Upper lobe of left lung (tissue), 6 donors: ENCODE measurements at regions not wholly inside any gene's neighbourhood (a gene's known extent, or its start where the extent isn't known, plus 50 kb on each side); places are given as distances from the start of the nearest gene placed in this dataset.

Experiments used
- ATAC-seq, 2 donors: fragments of 200-7000 bp; cut with Tn5 transposase; one replicate each; pipeline ENCODE4 v1.9.1; 2022; ENCODE audit warnings: mild to moderate bottlenecking in 2 of 2, moderate library complexity in 2 of 2; ENCODE audit not compliant: low FRiP score in 2 of 2
- DNase-seq, 2 donors: peaks; one replicate each; pipeline ENCODE4 v3.0.0-alpha.2; 2019 to 2020
- H3K27ac ChIP-seq, 4 donors: fragments of 200-600 bp; sonication (generic); one replicate each; pipeline ENCODE4 v1.5.1; 2016 to 2019
- H3K27me3 ChIP-seq, 4 donors: fragments of 200-600 bp; sonication (generic); one replicate each; pipeline ENCODE4 v1.5.1; 2017 to 2019
- H3K36me3 ChIP-seq, 4 donors: fragments of 200-600 bp; sonication (generic); one replicate each; pipeline ENCODE4 v1.5.1; 2016 to 2019
- H3K4me1 ChIP-seq, 4 donors: fragments of 200-600 bp; sonication (generic); one replicate each; pipeline ENCODE4 v1.5.1; 2018 to 2019
- H3K4me3 ChIP-seq, 4 donors: fragments of 200-600 bp; sonication (generic); one replicate each; pipeline ENCODE4 v1.5.1; 2017 to 2019; ENCODE audit warnings: mild to moderate bottlenecking in 2 of 4, moderate library complexity in 1 of 4
- H3K9me3 ChIP-seq, 4 donors: fragments of 200-600 bp; sonication (generic); one replicate each; pipeline ENCODE4 v1.5.1; 2018 to 2019
- CTCF ChIP-seq, 6 experiments: fragments of 450-650 bp in 4 of 6; fragments of 200-600 bp in 2 of 6; sonication (generic) in 2 of 6; IDR thresholded peaks; one replicate each; pipeline ENCODE4 v1.5.1; 2016 to 2019; ENCODE audit warnings: antibody characterized with exemption in 6 of 6
- EP300 ChIP-seq, 4 donors: sonication (generic); formaldehyde crosslinking; IDR thresholded peaks; one replicate each; pipeline ENCODE4 v1.5.1; 2017; ENCODE audit warnings: antibody characterized with exemption in 4 of 4, control low read depth in 2 of 4
- POLR2A ChIP-seq, 4 donors: fragments of 450-650 bp; IDR thresholded peaks; one replicate each; pipeline ENCODE4 v1.5.1; 2016 to 2017; ENCODE audit warnings: antibody characterized with exemption in 4 of 4, mild to moderate bottlenecking in 2 of 4
- POLR2AphosphoS5 ChIP-seq, 2 donors: sonication (generic); formaldehyde crosslinking; IDR thresholded peaks; one replicate each; pipeline ENCODE4 v1.5.1; 2017; ENCODE audit warnings: antibody characterized with exemption in 2 of 2
- WGBS, 2 donors: methylation state at CpG; one replicate each; pipeline ENCODE4 v1.1.5; 2017 to 2018; 5-methylcytosine and 5-hydroxymethylcytosine counted together
- donor health status: DM: no; HTN: no; CAD: no; lungs with moderate emphysema.
- donor health status: DM: no; HTN: yes; CAD: no; lungs with severe emphysema.

GRCh38 chr10:23955456-23956225, 253.3 kb upstream of the KIAA1217 start:
- no peak overlapping the region for H3K27ac ChIP-seq
- H3K27me3 ChIP-seq = no peaks in the 10 kb centered on the region
- TF ChIP-seq POLR2AphosphoS5 (IDR thresholded peaks at IDR 0.05) (no peak), POLR2A (IDR thresholded peaks at IDR 0.05) (no peak), EP300 (IDR thresholded peaks at IDR 0.05) (no peak), CTCF (IDR thresholded peaks at IDR 0.05) (no peak)
- peaks cover 0 to 11% (median 4%) of the 10 kb centered on the region in 4 donors for H3K9me3 ChIP-seq
- no peaks in the 10 kb centered on the region for H3K4me1 ChIP-seq
- no peak for ATAC-seq
- no peaks in the 10 kb centered on the region for H3K36me3 ChIP-seq
- DNase-seq = no peak
- H3K4me3 ChIP-seq = no peak overlapping the region
- WGBS, 2 donors = 80 to 81% methylated on average over 10 of the region's 10 CpGs

GRCh38 chr10:23965123-23965522, 243.8 kb upstream of the KIAA1217 start:
- Histone ChIP-seq H3K9me3 (no peaks in the 10 kb centered on the region), H3K4me1 (no peaks in the 10 kb centered on the region), H3K27ac (no peak overlapping the region), H3K36me3 (no peaks in the 10 kb centered on the region), H3K27me3 (no peaks in the 10 kb centered on the region), H3K4me3 (no peak overlapping the region)
- 85 to 91% methylated on average over 5 of the region's 5 CpGs for WGBS, 2 donors
- DNase-seq = no peak
- no peak for ATAC-seq
- TF ChIP-seq EP300 (IDR thresholded peaks at IDR 0.05) (no peak), CTCF (IDR thresholded peaks at IDR 0.05) (no peak), POLR2A (IDR thresholded peaks at IDR 0.05) (no peak), POLR2AphosphoS5 (IDR thresholded peaks at IDR 0.05) (no peak)

GRCh38 chr10:23965880-23966279, 243.1 kb upstream of the KIAA1217 start:
- Histone ChIP-seq H3K9me3 (no peaks in the 10 kb centered on the region), H3K27ac (no peak overlapping the region), H3K4me1 (no peaks in the 10 kb centered on the region), H3K4me3 (no peak overlapping the region), H3K36me3 (no peaks in the 10 kb centered on the region), H3K27me3 (no peaks in the 10 kb centered on the region)
- DNase-seq (no peak), ATAC-seq (peak in 1 of 2 donors; percentile 37)
- no peak for TF ChIP-seq EP300 (IDR thresholded peaks at IDR 0.05)
- no peak for TF ChIP-seq POLR2A (IDR thresholded peaks at IDR 0.05)
- no peak for TF ChIP-seq CTCF (IDR thresholded peaks at IDR 0.05)
- TF ChIP-seq POLR2AphosphoS5 (IDR thresholded peaks at IDR 0.05) = no peak
- WGBS, 2 donors = 89 to 96% methylated on average over 1 of the region's 1 CpG

DNA sequence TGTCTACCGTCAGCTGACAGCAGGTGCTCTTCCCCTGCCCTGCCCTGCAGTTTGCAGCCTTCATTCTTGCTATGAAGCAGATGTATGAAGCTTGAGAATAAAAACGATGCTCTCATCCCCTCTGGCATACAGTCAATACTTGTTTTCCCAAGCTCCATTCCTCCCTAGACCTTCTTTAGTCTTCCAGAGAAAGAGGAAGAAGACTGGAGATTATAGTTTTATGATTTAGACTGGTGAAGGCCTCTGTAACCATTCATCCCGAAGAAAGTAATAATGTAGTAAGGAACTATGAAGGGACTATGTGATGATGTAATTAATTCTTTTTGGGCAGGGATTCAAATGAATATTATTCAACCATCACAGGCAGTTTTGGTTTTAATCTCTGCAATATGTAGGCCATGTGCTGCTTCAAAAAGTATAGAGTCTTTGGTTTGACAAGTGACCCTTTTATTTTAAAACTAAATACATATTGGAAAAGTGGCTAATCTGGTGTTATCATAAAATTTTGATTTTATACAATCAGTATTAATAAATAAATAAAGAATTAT, 242.4 kb upstream of the KIAA1217 start:
- DNase-seq = no peak
- Histone ChIP-seq H3K27me3 (no peaks in the 10 kb centered on the region), H3K4me3 (no peak overlapping the region), H3K27ac (no peak overlapping the region), H3K9me3 (no peaks in the 10 kb centered on the region), H3K36me3 (no peaks in the 10 kb centered on the region), H3K4me1 (no peaks in the 10 kb centered on the region)
- 77 to 78% methylated on average over 3 of the region's 3 CpGs for WGBS, 2 donors
- TF ChIP-seq POLR2AphosphoS5 (IDR thresholded peaks at IDR 0.05) (no peak), CTCF (IDR thresholded peaks at IDR 0.05) (no peak), EP300 (IDR thresholded peaks at IDR 0.05) (no peak), POLR2A (IDR thresholded peaks at IDR 0.05) (no peak)
- ATAC-seq = no peak

GRCh38 chr10:23968301-23968700, 240.6 kb upstream of the KIAA1217 start:
- TF ChIP-seq POLR2A (IDR thresholded peaks at IDR 0.05) (no peak), EP300 (IDR thresholded peaks at IDR 0.05) (no peak), POLR2AphosphoS5 (IDR thresholded peaks at IDR 0.05) (no peak), CTCF (IDR thresholded peaks at IDR 0.05) (no peak)
- no peak overlapping the region for H3K4me3 ChIP-seq
- no peak overlapping the region for H3K27ac ChIP-seq
- no peaks in the 10 kb centered on the region for H3K27me3 ChIP-seq
- 72 to 77% methylated on average over 4 of the region's 4 CpGs for WGBS, 2 donors
- H3K36me3 ChIP-seq = no peaks in the 10 kb centered on the region
- DNase-seq = no peak
- H3K9me3 ChIP-seq = no peaks in the 10 kb centered on the region
- H3K4me1 ChIP-seq = no peaks in the 10 kb centered on the region
- no peak for ATAC-seq
